HG03558 (cell line): ENCODE measurements at regions not wholly inside any gene's neighbourhood (a gene's known extent, or its start where the extent isn't known, plus 50 kb on each side); places are given as distances from the start of the nearest gene placed in this dataset.
"Not testable (repeated sequence)": the region's sequence is repeated elsewhere in the genome, so short reads cannot be mapped to it uniquely, and the experiment has no call there.

Source experiments
- ATAC-seq: cut with Tn5 transposase; IDR thresholded peaks from one replicate; pipeline ENCODE4 v1.9.1; 2021; ENCODE audit warnings: moderate number of reproducible peaks; ENCODE audit not compliant: unreplicated experiment; ENCODE audit errors: extremely low read depth

DNA sequence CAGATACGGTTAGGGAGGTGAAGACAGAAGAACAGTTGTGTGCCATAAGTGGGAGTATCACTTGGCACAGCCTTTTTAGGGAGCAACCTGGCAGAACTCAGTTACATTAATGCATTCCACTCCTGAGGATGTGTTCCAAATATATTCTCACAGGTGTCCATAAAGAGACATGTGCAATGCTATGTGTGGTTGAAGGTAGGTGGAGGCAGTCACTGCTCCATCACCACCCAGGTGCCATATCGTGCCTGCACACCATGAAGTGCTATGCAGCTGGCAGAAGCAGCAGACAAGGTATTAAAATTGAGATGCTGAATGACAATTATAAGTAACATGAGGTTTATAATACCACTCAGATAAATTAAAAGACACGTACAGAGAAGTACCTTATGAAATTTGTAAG lies 248.0 kb upstream of the SFRP2 start:
- no peak for ATAC-seq

DNA sequence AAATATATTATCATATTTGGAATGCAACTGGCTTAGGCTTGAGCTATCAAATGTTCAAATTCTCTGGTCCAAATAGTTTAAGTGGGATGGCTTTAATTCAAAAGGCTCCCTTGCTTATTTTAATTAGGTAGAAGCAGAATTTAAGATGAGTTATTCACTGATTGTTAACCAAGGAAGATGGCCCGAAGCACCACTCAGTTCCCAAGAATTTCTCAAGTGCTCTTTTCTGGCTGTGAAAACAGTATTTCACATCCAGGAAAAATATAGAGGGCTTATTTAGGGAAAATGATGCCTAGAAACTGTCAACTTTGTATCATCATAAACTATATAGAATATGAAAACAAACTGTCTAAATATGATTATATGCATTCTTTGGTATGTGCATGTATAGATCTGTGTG lies 246.5 kb upstream of the SFRP2 start:
- ATAC-seq: no peak

DNA sequence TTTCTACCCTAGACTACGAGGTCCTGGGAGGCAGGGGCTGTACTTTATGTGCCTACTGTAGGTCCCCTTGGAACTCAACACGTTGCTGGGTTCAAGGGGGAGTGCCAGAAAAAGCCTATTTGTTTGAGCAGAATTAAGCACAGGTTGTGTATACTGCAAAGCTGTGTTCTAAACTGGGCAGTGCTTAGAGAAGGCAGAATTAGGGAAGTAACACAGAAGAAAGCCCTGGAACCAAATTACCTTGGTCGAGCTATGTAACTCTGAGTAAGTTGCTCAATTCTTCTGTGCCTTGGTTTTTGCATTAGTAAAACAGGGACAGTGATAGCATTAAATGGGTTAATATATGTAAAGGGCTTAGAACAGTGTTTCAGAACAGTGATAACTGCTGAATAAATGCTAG lies 245.0 kb upstream of the SFRP2 start:
- ATAC-seq: no peak

DNA sequence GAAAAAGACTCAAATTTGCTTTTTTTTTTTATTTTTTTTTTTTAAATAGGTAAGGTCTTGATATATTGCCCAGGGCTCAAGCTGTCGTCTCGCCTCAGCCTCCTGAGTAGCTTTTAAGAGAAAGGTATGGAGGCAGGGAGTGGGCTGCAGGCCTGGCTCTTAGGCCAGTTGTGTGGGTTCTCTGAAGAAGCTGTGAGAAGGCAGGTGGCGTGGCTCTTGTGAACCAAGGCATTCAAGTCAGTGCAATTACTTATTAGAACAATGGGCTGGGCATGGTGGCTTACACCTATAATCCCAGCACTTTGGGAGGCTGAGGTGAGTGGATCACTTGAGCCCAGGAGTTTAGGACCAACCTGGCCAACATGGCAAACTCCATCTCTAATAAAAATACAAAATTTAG lies 244.0 kb upstream of the SFRP2 start:
- no peak for ATAC-seq

DNA sequence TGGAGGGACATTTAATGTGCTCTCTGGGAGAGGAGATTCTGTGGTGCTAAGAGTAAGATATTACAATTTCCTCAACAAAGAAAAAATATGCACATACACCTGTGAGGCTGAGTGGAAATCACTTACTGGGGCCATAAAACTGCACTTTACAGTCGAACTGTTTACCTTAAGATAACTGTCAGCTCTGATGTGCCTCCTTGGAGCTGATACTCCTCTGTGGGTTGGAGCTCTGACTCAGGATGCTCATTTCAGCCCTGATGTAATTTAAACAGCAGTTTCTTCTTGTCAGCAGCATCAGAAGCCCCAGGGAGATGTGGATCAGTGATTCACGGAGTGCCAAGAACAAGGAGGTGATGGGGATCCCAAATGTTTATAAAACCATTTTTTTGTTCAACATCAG lies 241.9 kb upstream of the SFRP2 start:
- ATAC-seq: no peak

DNA sequence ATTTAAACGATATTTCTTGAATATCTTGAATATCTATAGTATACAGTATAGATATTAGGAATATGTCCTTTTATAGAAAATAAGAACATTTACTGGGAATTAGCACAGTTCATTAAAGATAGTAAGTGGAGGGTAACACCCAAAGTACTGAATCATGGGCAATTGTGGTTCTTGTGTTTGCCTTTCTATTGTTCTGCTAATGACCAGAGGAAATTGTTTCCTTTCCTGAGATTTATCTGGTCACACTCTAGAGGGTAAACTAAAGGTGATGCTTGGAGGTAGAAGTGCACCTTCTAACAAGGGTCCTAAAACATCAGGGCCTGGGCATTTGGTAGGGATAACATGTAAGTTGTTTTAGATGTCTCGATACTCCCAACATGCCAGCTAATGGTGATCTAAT lies 241.3 kb upstream of the SFRP2 start:
- no peak for ATAC-seq

DNA sequence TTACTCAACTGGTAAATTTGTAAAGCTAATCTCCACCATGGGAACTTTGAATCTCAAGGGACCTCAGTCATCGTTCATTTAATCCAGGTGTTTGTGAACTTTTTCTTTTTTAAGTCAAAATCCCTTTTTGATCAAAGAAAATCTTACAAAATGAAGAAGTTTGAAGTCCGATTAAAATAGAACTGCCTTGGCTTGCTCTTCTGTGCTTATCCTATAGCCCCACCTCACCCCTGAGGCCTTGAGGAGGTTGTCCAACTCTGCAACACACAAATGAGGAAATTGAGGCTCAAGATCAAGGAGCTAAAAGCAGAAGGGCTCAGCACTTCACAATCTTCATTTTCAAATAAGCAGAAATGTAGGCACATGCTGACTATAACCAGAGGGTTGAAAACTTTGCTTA lies 240.3 kb upstream of the SFRP2 start:
- ATAC-seq: no peak

DNA sequence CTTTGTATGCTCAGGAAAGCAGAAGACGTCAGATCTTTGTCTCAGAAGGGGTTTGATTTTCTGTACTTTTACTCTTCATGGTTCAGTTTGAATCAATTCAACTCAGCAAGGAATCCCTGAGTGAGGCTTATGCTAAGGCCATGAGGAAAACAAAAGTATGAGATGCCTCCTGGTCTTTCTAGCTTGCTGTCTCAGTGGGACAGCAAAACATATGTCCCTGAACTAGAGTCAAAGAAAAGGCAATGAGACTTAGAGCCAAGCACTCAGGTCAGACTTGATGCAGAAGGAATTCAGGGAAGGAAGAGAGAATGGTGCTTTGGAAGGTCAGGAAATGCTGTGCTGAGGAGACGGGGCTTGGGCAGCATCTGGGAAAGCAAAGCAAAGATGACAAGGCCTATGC lies 236.2 kb upstream of the SFRP2 start:
- no peak for ATAC-seq

DNA sequence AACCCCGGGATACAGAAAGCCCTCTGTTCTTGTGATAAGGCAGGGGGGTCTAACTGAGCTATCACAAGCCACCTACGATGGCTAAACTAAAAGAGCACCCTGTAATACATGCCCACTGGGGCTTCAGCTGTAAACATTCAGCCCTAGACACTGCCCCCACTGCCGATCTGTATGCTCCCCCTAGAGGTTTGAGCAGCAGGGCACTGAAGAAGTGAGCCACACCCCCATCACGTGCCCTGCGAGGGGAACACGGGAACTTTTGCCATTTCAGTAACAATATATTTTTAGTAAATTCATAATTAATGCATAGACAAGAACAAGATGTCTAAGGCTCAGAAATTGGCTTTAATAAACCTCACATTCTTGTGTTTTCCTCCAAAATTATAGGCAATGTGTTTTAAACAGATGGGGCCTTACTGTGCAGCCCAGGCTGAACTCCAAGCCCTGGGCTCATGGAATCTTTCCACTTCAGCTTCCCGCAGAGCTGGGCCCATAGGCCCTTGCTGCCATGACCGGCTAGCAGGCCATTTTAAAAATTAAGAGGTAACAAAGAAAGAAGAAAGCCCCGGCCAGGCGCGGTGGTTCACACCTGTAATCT lies 235.3 kb upstream of the SFRP2 start:
- no peak for ATAC-seq

DNA sequence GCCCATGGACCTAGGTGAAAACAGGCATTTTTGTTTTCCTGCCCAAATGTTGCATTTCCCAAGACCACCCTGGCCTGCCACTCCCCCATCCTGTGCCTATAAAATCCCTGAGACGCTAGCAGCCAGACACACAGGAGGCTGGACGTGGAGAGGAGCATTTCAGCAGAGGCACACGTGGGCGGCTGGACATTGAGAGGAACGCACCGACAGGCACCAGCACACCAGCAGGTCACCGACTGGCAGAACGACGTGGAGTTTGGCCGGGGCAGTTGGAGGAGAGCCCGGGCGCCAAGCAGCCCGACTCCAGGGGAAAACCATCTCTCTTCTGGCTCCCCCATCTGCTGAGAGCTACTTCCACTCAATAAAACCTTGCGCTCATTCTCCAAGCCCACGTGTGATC lies 234.8 kb upstream of the SFRP2 start:
- ATAC-seq: not testable (repeated sequence)

DNA sequence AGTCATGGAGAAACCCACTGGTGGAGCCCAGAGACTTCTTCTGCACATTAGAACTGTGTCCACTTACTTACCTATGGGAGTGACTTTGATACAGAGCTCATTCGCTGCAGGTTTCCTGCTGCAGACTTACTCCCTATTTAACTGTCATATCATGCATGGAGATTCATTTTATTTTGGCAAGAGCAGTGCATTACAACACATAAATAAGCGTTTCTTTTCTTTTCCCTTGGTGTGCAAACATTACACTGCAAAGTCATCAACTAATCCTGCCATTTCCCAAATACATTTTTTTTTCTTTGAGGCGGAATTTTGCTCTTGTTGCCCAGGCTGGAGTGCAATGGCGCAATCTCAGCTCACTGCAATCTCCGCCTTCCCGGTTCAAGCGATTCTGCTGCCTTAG lies 230.9 kb upstream of the SFRP2 start:
- no peak for ATAC-seq

DNA sequence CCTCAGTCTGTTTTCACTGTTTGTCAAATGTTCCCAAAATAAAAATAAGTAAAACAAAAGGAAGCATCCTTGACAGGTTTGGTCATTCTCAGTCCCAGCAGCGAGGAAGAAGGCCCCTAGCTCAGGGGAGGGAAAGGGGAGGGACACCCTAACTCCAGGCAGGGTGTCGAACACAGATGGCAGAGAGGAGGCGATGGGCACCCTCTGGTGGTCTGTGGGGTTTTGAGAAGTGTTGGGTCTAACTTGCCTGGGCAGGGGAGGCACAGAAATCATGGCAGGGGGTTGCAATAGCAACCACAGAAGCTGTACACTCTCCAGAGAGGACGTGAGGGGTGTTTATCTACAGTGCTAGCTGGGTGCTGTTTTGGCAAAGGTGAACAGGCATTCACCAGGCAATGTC lies 229.8 kb upstream of the SFRP2 start:
- no peak for ATAC-seq

DNA sequence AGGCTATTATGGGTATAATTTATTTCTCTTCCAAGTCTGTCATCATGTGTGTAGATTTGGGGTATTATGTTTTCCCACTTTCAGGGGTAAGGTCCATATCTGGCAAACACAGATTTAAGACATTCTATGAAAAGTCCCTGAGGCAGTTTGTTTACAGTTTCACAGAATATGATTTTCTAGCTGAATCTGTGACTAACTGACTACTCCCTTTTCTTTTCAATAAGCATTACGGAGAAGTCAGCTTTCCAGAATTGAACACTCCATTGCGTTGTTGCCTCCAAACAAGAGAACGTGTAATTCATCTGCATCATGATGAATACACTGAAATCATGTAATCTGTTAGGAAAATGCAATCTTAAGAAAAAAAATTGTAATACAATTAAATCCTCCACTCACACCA lies 226.7 kb upstream of the SFRP2 start:
- no peak for ATAC-seq

DNA sequence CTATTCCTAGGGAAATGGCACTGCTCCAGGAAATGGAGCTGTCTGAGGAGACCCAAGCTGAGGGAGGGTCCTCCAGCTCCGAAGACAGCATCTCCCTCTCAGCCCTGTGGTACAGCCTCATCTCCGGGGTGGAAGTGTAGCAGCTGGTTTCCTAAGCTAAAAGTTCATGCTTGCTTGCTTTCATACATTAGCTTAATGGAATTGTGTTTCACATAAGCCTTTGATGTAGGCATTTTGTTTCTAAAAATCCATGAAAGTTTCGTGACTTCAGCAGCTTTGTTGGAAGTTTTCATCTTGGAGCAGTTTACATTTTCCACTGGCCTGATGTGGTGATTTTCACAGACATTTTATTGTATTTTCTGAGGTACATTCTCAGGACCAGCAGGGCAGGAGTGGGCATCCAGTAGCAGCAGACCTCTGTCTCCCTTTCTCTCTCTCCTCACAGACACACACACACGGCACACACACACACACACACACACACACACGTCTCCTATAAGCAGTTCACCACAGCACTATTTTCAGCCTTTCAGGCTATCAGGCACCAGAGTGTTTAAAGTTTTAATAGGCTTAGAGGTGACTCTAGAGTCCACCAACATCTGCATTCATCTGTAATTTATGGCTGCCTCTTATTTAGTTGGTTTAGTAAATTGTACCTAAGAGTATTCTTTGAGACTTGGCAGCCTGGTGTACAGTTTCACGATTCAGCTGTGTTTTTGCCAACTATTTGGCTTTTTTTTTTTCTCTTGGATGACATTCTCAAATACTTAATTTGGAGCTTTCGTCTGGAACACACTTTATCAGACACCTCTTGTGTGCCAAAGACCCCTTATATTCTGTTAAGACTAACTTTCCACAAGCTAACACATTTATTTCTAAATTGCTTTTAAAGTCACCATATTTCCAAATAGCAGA lies 225.8 kb upstream of the SFRP2 start:
- no peak for ATAC-seq

DNA sequence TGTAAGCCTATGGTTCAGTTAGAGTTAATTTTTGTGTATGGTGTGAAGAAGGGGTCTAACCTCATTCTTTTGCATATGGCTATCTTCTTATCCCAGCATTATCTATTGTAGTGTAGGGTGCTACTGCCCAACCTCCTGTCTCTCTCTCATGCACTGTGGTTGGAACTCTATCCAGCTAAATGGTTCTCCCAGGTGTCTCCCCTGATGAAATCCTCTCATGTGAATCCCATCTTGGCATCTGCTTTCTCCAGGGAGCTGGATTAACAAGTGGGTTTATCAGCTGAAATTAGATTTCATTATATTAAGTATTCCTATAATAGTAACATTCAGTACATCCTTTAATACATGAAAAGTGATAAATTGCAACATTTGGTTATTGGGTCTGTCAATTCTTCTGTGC lies 224.7 kb upstream of the SFRP2 start:
- ATAC-seq: no peak

DNA sequence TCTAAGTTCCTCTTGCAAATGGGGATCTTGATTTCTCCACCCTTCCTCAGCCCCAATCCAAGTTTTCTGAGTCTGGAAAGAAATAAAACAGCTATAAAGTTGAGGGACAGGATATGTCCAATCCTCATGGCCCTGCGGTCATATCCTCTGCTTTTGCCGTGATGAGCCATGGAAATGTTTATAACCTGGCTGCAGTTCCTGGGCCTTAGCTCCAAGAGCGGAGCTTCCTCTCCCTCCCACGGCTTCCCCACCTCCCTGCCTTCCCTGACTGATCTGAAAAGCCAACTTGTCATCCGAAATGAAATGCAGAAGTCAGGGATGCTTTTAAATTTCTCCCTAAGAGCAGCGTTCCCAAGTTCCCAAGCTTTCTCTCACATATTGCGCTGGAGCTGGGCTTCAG lies 221.5 kb upstream of the SFRP2 start:
- no peak for ATAC-seq

DNA sequence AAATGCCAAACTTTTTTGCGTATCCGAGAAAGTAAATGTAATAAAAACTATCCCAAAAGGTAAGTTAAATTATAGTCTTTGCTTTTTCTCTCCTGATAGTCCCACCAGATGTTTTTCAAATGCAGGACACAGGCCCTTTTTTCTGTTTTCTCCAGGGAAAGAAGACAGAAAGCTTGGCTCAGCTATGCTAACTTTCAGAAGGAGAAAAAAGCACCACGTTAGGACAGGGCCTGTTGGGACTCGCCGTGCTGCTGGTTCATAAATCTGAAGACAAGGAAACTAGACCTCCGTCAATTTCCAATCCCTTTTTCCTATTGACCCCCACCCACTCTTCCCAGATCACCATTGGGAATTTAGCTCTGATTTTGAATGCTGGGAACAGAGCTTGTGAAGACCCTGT lies 220.9 kb upstream of the SFRP2 start:
- no peak for ATAC-seq

DNA sequence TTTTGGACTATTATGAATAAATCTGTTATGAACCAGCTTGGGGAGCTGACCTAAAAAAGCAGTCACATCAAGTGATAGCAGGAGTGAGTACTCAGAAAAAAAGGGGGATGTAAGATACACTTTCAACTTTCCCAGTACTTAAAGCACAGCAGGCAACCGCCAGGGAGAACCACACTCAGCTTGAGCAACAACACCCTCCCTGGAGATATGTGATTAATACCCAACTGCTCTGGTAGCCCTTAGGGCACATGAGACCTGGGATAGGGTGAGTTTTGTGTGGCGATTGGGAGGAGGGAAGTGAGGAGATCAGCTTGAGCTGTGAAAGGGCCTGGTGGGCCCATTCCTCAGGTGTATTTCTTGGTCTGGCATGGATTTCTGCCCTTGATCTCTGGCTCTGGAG lies 220.3 kb upstream of the SFRP2 start:
- no peak for ATAC-seq

DNA sequence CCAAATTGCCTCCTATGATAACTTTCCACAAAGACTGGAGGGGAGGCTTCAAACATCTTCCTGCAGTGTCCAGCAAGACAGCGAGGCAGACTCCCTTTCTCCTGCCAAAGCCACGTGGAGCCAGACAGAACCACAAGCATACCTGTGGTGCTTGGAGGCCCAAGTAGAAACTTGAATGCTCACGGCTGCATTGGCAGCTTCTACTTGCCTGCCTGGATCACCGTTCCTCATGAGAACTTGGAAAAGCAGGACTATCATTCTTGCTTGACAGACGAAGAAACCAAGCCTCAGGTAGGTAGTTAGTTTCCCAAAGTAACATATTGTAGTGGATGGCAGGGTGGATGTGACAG lies 216.3 kb upstream of the SFRP2 start:
- ATAC-seq: no peak

DNA sequence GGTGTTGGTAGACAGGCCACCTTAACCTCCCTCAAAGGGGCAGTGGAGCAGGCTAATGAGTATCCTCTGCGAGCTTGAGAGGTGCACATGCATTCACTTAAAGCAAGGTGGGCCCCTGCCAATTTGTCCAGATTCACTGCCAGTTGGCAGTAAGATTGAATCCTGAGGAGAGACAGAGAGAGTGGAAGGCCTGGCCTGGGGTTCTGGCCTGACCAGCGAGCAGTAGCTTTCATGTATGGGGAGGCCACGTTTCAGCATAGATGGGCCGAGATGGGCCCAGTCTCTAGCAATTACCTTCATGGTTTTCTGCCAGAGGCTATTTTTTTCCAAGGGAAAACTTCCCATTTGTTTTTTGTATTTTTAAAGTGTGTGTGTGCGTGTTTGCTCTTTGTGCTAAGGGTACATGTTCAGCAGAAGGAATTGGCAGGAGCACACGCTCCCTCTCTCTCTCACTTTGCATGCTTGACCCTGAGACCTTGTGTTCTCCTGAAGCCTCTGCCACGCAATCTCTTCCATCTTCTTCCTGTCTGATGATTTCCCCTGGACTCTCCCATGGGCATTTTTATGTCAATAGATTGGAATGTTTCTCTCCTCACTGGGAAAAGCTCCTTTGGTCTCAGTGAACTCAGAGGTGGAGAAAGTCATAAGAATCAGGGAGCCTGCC lies 215.8 kb upstream of the SFRP2 start:
- ATAC-seq: no peak

DNA sequence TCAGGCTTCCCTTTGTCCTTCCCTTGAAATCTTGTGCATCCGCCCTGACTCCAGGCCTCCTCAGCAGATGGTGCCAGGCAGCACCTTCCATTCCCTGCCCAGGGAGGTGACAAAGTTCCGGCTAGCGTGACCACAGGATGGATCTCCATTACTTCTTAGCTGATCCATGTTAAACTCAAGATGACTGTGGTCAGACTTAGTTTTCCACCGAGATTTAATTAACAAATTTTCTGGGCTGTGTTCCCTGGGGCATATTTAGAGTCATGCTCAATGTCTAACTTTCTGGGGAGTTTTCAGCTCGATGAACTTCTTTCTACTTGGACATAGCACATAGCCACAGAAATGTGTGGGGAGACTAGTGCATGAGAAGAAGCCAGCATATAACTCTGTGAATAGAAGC lies 215.1 kb upstream of the SFRP2 start:
- ATAC-seq: no peak

DNA sequence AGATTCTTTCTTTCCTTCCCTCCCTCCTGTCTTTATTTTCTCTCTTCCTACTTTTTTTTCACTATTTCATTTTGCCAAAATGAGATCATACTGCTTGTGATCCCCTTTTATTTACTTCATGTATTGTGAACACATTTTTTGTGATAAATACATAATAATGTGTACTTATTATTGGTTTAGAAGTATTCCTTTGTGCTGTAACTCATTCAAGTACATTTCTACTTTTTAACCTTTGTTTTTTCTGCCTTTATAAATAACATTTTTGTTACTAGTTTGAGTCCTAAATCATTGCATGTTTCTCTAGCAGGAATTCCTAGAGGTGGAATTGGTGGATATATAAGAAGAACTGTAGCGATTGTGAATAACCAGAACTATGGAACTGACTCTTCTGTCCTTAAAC lies 214.5 kb upstream of the SFRP2 start:
- ATAC-seq: no peak
